Endodermal cell (in vitro differentiated cells): ENCODE measurements at regions not wholly inside any gene's neighbourhood (a gene's known extent, or its start where the extent isn't known, plus 50 kb on each side); places are given as distances from the start of the nearest gene placed in this dataset.

Experiments
- DNase-seq: peaks from one replicate; pipeline ENCODE4 v3.0.0-alpha.2; 2017
- H3K27ac ChIP-seq: 2 replicates; pipeline ENCODE4 v1.5.1; 2013; ENCODE audit warnings: mild to moderate bottlenecking, low read depth, low read length, moderate library complexity
- H3K27me3 ChIP-seq: 2 replicates; pipeline ENCODE4 v1.6.1; 2013; ENCODE audit warnings: mild to moderate bottlenecking, low read length, moderate library complexity; ENCODE audit not compliant: insufficient read depth, control insufficient read depth, poor library complexity, severe bottlenecking
- H3K36me3 ChIP-seq: 2 replicates; pipeline ENCODE4 v1.7.0; 2013; ENCODE audit warnings: mild to moderate bottlenecking, low read length, moderate library complexity; ENCODE audit not compliant: control insufficient read depth, insufficient read depth
- H3K4me1 ChIP-seq: one replicate; pipeline ENCODE4 v1.7.0; 2013; ENCODE audit warnings: low read length; ENCODE audit not compliant: control insufficient read depth, insufficient read depth
- H3K4me3 ChIP-seq: 2 replicates; pipeline ENCODE4 v1.5.1; 2013; ENCODE audit warnings: mild to moderate bottlenecking, low read length, moderate library complexity
- H3K9ac ChIP-seq: 2 replicates; pipeline ENCODE4 v1.6.1; 2013; ENCODE audit warnings: mild to moderate bottlenecking, low read length, moderate library complexity; ENCODE audit not compliant: poor library complexity, severe bottlenecking; ENCODE audit errors: extremely low read depth
- H3K9me3 ChIP-seq: 2 replicates; pipeline ENCODE4 v1.6.1; 2013; ENCODE audit warnings: mild to moderate bottlenecking, low read length, moderate library complexity; ENCODE audit not compliant: control insufficient read depth
- H3K27ac Mint-ChIP-seq: 2 replicates; pipeline ENCODE4 v1.8.0; 2020; ENCODE audit warnings: mixed read lengths
- H3K27me3 Mint-ChIP-seq: 2 replicates; pipeline ENCODE4 v1.8.0; 2021; ENCODE audit warnings: mild to moderate bottlenecking, mixed read lengths; ENCODE audit not compliant: insufficient read depth
- H3K36me3 Mint-ChIP-seq: 2 replicates; pipeline ENCODE4 v1.8.0; 2020; ENCODE audit warnings: low read depth, mixed read lengths
- H3K4me1 Mint-ChIP-seq: 2 replicates; pipeline ENCODE4 v1.8.0; 2020; ENCODE audit warnings: mixed read lengths
- H3K4me3 Mint-ChIP-seq: 2 replicates; pipeline ENCODE4 v1.8.0; 2020; ENCODE audit warnings: mild to moderate bottlenecking, moderate library complexity, mixed read lengths
- H3K9me3 Mint-ChIP-seq: 2 replicates; pipeline ENCODE4 v1.8.0; 2020; ENCODE audit warnings: mild to moderate bottlenecking, mixed read lengths
- WGBS, 2 experiments: methylation state at CpG; one replicate each; pipeline versions ENCODE4 v1.1.5 to v1.1.7; 2013; ENCODE audit warnings: missing lambda C conversion rate in 2 of 2, mixed read lengths in 1 of 2; ENCODE audit not compliant: insufficient coverage in 1 of 2, insufficient read length in 1 of 2; 5-methylcytosine and 5-hydroxymethylcytosine counted together
- TF ChIP-seq, protein P1 (sequence below): fragments of 200-600 bp; sonication (generic); conservative IDR thresholded peaks from 2 replicates; pipeline ENCODE4 v1.5.0; 2021; ENCODE audit warnings: antibody characterized with exemption, mild to moderate bottlenecking

DNA sequence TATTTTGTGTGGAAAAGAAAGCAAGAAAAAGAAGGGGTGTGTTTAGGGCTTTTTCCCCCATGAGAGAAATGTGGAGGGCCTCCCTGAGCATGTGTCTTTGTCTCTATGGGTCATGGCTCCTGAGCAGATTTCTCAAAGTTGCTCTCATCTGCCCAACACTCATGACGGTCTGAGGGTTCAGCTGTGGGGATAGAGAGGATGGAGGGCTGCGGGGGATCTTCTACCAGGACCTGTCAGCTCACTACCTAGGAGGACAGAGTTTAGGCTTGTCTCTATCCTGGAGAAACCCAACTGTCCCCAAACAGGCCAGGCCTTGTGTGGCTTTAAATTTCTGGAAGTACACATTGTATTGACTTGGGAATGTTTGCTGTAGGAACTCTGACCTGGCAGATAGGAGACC lies 342.2 kb downstream of the MYCN start:
- DNase-seq = no peak
- Mint-ChIP-seq H3K4me1 (peaks cover 9% of the 10 kb centered on the region), H3K4me3 (no peak overlapping the region)

GRCh38 chr2:16281451-16282335 lies 341.3 kb downstream of the MYCN start:
- 61 to 71% methylated on average over 14 to 20 of the region's 20 CpGs for WGBS, 2 experiments
- Mint-ChIP-seq H3K27ac (no peak overlapping the region), H3K4me3 (no peak overlapping the region), H3K27me3 (no peaks in the 10 kb centered on the region), H3K36me3 (no peaks in the 10 kb centered on the region), H3K4me1 (peaks cover 9% of the 10 kb centered on the region), H3K9me3 (no peaks in the 10 kb centered on the region)
- Histone ChIP-seq H3K4me1 (no peaks in the 10 kb centered on the region), H3K36me3 (no peaks in the 10 kb centered on the region), H3K27ac (no peak overlapping the region), H3K9me3 (no peaks in the 10 kb centered on the region), H3K9ac (no peak overlapping the region), H3K27me3 (no peaks in the 10 kb centered on the region), H3K4me3 (no peak overlapping the region)
- DNase-seq = peak; percentile 85
- TF ChIP-seq, protein P1, sequence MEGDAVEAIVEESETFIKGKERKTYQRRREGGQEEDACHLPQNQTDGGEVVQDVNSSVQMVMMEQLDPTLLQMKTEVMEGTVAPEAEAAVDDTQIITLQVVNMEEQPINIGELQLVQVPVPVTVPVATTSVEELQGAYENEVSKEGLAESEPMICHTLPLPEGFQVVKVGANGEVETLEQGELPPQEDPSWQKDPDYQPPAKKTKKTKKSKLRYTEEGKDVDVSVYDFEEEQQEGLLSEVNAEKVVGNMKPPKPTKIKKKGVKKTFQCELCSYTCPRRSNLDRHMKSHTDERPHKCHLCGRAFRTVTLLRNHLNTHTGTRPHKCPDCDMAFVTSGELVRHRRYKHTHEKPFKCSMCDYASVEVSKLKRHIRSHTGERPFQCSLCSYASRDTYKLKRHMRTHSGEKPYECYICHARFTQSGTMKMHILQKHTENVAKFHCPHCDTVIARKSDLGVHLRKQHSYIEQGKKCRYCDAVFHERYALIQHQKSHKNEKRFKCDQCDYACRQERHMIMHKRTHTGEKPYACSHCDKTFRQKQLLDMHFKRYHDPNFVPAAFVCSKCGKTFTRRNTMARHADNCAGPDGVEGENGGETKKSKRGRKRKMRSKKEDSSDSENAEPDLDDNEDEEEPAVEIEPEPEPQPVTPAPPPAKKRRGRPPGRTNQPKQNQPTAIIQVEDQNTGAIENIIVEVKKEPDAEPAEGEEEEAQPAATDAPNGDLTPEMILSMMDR = peak; percentile 85

More for the DNA sequence above, 342.2 kb downstream of the MYCN start:
- Mint-ChIP-seq H3K9me3 (no peaks in the 10 kb centered on the region), H3K27me3 (no peaks in the 10 kb centered on the region), H3K27ac (no peak overlapping the region), H3K36me3 (no peaks in the 10 kb centered on the region)
- Histone ChIP-seq H3K4me1 (no peaks in the 10 kb centered on the region), H3K9me3 (no peaks in the 10 kb centered on the region), H3K36me3 (no peaks in the 10 kb centered on the region), H3K9ac (no peak overlapping the region), H3K27ac (no peak overlapping the region), H3K27me3 (no peaks in the 10 kb centered on the region), H3K4me3 (no peak overlapping the region)
- 94% methylated on average over 2 of the region's 2 CpGs; no CpG with 5 or more reads in 1 of the 2 experiments for WGBS, 2 experiments
- TF ChIP-seq, protein P1 = no peak

GRCh38 chr2:16280081-16280480 lies 339.7 kb downstream of the MYCN start:
- H3K4me3 ChIP-seq = no peak overlapping the region
- 92% methylated on average over 3 of the region's 3 CpGs; no CpG with 5 or more reads in 1 of the 2 experiments for WGBS, 2 experiments
- TF ChIP-seq, protein P1 = no peak
- H3K4me1 ChIP-seq = no peaks in the 10 kb centered on the region
- peaks cover 9% of the 10 kb centered on the region for H3K4me1 Mint-ChIP-seq
- H3K27ac Mint-ChIP-seq = no peak overlapping the region
- H3K36me3 ChIP-seq = no peaks in the 10 kb centered on the region
- no peak overlapping the region for H3K9ac ChIP-seq
- DNase-seq = no peak
- no peaks in the 10 kb centered on the region for H3K27me3 Mint-ChIP-seq
- no peaks in the 10 kb centered on the region for H3K9me3 Mint-ChIP-seq
- no peak overlapping the region for H3K4me3 Mint-ChIP-seq
- no peak overlapping the region for H3K27ac ChIP-seq
- H3K36me3 Mint-ChIP-seq = no peaks in the 10 kb centered on the region
- no peaks in the 10 kb centered on the region for H3K9me3 ChIP-seq
- H3K27me3 ChIP-seq = no peaks in the 10 kb centered on the region
